ENCODE measurements at regions not wholly inside any gene's neighbourhood (a gene's known extent, or its start where the extent isn't known, plus 50 kb on each side); places are given as distances from the start of the nearest gene placed in this dataset.
"Not testable (repeated sequence)": the region's sequence is repeated elsewhere in the genome, so short reads cannot be mapped to it uniquely, and the experiment has no call there.

DNA sequence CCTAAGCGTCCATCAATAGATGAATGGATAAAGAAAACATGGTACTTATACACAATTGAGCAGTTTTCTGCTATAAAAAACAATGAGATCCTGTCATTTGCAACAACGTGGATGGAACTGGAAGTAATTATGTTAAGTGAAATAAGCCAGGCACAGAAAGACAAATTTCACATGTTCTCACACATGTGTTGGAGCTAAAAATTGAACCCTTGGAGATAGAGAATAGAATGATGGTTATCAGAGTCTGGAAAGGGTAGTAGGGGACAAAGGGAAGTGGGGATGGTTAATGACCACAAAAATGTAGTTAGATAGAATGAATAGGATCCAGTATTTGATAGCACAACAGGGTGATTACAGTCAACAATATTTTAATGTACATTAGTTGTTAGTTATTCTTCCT, 1033.5 kb downstream of the HACE1 start:
- POLR2A ChIA-PET = no interaction called here
- CTCF ChIA-PET = no interaction called here
- no peak for DNase-seq
- H3K4me1 Mint-ChIP-seq (ENCODE audit: low read depth) = no peaks in the 10 kb centered on the region
- TF ChIP-seq, protein P1, sequence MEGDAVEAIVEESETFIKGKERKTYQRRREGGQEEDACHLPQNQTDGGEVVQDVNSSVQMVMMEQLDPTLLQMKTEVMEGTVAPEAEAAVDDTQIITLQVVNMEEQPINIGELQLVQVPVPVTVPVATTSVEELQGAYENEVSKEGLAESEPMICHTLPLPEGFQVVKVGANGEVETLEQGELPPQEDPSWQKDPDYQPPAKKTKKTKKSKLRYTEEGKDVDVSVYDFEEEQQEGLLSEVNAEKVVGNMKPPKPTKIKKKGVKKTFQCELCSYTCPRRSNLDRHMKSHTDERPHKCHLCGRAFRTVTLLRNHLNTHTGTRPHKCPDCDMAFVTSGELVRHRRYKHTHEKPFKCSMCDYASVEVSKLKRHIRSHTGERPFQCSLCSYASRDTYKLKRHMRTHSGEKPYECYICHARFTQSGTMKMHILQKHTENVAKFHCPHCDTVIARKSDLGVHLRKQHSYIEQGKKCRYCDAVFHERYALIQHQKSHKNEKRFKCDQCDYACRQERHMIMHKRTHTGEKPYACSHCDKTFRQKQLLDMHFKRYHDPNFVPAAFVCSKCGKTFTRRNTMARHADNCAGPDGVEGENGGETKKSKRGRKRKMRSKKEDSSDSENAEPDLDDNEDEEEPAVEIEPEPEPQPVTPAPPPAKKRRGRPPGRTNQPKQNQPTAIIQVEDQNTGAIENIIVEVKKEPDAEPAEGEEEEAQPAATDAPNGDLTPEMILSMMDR (IDR thresholded peaks at IDR 0.05) = no peak
- no peak for ATAC-seq
- no peak overlapping the region for H3K4me3 Mint-ChIP-seq
- H3K27ac Mint-ChIP-seq = no peak overlapping the region
- intact Hi-C loops (cut with micrococcal nuclease) = no loop called here
- H3K36me3 Mint-ChIP-seq (ENCODE audit: low read depth) = no peaks in the 10 kb centered on the region
- H3K27me3 Mint-ChIP-seq = no peaks in the 10 kb centered on the region
- peaks cover 4% of the 10 kb centered on the region for H3K9me3 Mint-ChIP-seq

GRCh38 chr6:103820148-103820547, 1039.6 kb downstream of the HACE1 start:
- ChIA-PET CTCF (no interaction called here), POLR2A (no interaction called here)
- peaks cover 1% of the 10 kb centered on the region for H3K9me3 Mint-ChIP-seq
- intact Hi-C loops (cut with micrococcal nuclease) = no loop called here
- ATAC-seq (no peak), DNase-seq (no peak)
- TF ChIP-seq, protein P1 (IDR thresholded peaks at IDR 0.05) = no peak
- no peak overlapping the region for H3K27ac Mint-ChIP-seq
- H3K36me3 Mint-ChIP-seq (ENCODE audit: low read depth) = no peaks in the 10 kb centered on the region
- H3K4me1 Mint-ChIP-seq (ENCODE audit: low read depth) = no peaks in the 10 kb centered on the region
- no peaks in the 10 kb centered on the region for H3K27me3 Mint-ChIP-seq
- H3K4me3 Mint-ChIP-seq = no peak overlapping the region

GRCh38 chr6:103819509-103819908, 1040.2 kb downstream of the HACE1 start:
- Mint-ChIP-seq H3K9me3 (peaks cover 1% of the 10 kb centered on the region), H3K27ac (no peak overlapping the region), H3K4me1 (ENCODE audit: low read depth) (no peaks in the 10 kb centered on the region), H3K27me3 (no peaks in the 10 kb centered on the region), H3K36me3 (ENCODE audit: low read depth) (no peaks in the 10 kb centered on the region), H3K4me3 (no peak overlapping the region)
- DNase-seq (no peak), ATAC-seq (no peak)
- ChIA-PET POLR2A (no interaction called here), CTCF (no interaction called here)
- TF ChIP-seq, protein P1 (IDR thresholded peaks at IDR 0.05) = no peak
- intact Hi-C loops (cut with micrococcal nuclease) = no loop called here

GRCh38 chr6:103812970-103813369, 1046.7 kb downstream of the HACE1 start:
- DNase-seq (no peak), ATAC-seq (no peak)
- peaks cover 4% of the 10 kb centered on the region for H3K9me3 Mint-ChIP-seq
- no peaks in the 10 kb centered on the region for H3K4me1 Mint-ChIP-seq (ENCODE audit: low read depth)
- H3K27me3 Mint-ChIP-seq = no peaks in the 10 kb centered on the region
- H3K4me3 Mint-ChIP-seq = no peak overlapping the region
- no peaks in the 10 kb centered on the region for H3K36me3 Mint-ChIP-seq (ENCODE audit: low read depth)
- ChIA-PET POLR2A (no interaction called here), CTCF (no interaction called here)
- TF ChIP-seq, protein P1 (IDR thresholded peaks at IDR 0.05) = no peak
- H3K27ac Mint-ChIP-seq = no peak overlapping the region
- intact Hi-C loops (cut with micrococcal nuclease) = no loop called here

- intact Hi-C loops (cut with micrococcal nuclease) = not testable (repeated sequence)
Measured at GRCh38 chr6:103801901-103802479, 1057.7 kb downstream of the HACE1 start.

More at GRCh38 chr6:103801901-103802479, 1057.7 kb downstream of the HACE1 start:
- H3K9me3 Mint-ChIP-seq; H3K36me3 Mint-ChIP-seq (ENCODE audit: low read depth); H3K4me1 Mint-ChIP-seq (ENCODE audit: low read depth); POLR2A ChIA-PET; DNase-seq; H3K27ac Mint-ChIP-seq; ATAC-seq; H3K27me3 Mint-ChIP-seq; H3K4me3 Mint-ChIP-seq; CTCF ChIA-PET: not testable (repeated sequence)

All from activated CD8-positive, alpha-beta T cell treated with anti-CD3 and anti-CD28 coated beads for 36 hours (primary cell).